Right renal pelvis (tissue), 4 donors: ENCODE measurements at regions not wholly inside any gene's neighbourhood (a gene's known extent, or its start where the extent isn't known, plus 50 kb on each side); places are given as distances from the start of the nearest gene placed in this dataset.
A peak's percentile ranks its signal among the peaks of the same experiment; 100 is the strongest.
"Not testable (repeated sequence)": the region's sequence is repeated elsewhere in the genome, so short reads cannot be mapped to it uniquely, and the experiment has no call there.

Experiments used
- DNase-seq, 4 donors: peaks; one replicate each; pipeline ENCODE4 v3.0.0-alpha.2; 2013; ENCODE audit warnings: low read depth in 4 of 4, low spot score in 3 of 4, missing footprints in 1 of 4

DNA sequence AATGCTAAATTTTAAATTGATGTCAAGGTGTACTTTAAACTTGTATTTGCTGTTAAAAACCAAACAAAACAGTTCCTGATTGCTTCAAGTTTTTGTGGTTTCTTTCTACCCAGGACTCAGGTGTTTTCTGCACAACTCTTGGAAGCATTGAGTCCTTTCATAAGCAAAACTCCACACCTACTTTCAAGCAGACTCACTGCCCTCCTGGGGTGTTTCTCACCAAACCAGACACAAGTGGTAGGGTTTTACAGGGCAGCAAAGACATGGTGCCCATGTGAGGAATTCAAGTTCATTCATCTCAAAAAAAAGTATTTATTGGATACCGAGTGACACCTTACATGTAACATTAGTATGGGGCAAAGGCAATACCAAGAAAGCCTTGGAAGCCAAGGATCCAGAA lies 146.7 kb upstream of the BNIP2 start:
- no peak for DNase-seq

DNA sequence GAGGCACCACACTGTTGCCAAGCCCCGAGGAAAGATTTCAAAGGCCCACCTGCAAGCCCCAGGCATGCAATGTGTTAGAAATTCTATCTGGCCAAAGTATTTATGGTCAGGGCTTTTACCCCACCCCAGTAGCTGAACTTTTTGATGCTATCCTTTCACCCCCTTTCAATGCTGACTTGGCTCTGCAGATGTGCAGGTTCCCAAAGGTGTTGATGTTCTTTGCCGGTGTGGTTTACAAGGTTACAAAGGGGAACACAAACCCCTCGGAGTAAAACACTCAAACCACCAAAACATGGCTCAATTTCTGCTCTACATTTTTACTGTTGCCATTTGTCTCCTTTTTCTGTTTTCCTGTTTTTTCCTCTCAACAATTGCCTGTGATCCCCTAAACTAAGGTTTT lies 145.4 kb upstream of the BNIP2 start:
- no peak for DNase-seq

- no peak for DNase-seq
Measured at GRCh38 chr15:59833366-59833765, 144.2 kb upstream of the BNIP2 start.

GRCh38 chr15:59830873-59831272 lies 141.8 kb upstream of the BNIP2 start:
- no peak for DNase-seq

GRCh38 chr15:59830098-59830497 lies 141.0 kb upstream of the BNIP2 start:
- no peak for DNase-seq

DNA sequence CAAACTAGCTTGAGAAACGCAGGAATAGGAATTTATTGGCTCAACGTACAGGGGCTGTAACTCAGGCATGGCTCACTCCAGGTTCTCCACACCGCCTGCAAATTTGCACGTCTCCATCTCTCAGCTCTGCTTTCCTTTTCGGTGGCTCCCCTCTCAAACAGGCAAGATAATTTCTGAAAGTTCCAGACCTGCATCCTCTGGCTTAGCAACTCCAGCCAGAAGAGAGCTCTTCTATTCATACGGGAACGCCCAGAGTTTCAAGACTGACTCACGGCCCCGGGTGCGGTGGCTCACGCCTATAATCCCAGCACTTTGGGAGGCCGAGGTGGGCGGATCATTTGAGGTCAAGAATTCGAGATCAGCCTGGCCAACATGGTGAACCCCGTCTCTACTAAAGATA lies 139.7 kb upstream of the BNIP2 start:
- no peak for DNase-seq

- no peak for DNase-seq
Measured at GRCh38 chr15:59828263-59828662, 139.1 kb upstream of the BNIP2 start.

DNA sequence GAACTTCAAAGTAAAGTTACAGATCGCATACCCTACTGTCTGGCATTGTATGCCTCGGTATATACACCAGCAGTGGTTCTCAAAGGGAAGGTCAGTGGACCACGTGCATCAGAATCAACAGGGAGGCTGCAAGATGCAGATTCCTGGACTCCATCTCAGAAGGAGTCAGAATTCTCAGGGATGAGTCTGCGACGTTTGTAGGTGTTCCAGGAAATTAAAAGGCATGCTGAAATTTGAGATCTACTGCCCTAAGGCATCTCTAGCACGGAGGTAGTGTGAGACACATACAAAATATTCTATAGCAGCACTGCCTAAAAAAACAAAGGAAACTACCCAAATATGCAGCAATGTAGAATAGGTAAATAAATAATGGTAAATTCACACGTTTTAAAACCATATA lies 136.8 kb upstream of the BNIP2 start:
- no peak for DNase-seq

- no peak for DNase-seq
Measured at GRCh38 chr15:59821286-59821685, 132.2 kb upstream of the BNIP2 start.

- no peak for DNase-seq
Measured at GRCh38 chr15:59819092-59819491, 130.0 kb upstream of the BNIP2 start.

- DNase-seq = no peak
Measured at GRCh38 chr15:59818336-59818735, 129.2 kb upstream of the BNIP2 start.

DNA sequence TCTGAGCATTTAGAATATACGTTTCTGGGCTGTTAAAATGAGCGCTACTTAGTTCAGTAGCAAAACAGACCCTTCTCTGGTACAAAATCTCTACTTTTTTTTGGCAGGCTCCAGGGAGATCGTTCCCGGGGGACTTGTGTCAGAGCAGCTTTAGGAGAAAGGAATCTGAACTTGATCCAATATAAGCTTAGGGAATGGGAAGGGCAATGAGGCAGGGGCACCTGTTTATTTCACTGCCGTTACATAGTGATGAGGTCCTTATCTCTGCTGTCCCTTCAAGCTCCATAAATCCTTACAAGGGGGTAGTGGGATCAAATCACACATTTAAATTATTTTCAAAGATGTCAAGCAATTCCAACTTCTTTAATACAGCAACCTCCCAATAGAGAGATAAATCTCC lies 128.7 kb upstream of the BNIP2 start:
- no peak for DNase-seq

DNA sequence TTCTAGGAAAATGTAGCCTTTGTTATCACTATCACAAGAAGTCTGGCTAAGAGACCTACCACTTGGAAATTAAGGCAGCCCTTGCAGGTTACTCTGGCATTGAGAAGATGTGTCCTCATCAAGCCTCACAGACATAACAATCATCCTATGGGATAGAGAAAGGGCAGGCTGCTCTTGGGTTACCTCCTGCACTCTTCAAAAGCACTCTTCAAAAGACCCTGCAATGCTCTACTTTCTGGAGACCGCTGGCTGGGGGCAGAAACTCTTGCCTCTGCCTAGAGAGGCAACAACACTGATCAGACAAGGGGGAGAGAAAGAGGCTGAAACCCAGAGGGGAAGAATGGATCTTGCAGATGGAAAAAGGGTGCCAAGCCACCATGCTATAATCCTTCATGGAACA lies 127.9 kb upstream of the BNIP2 start:
- DNase-seq = no peak

GRCh38 chr15:59814409-59814808 lies 125.3 kb upstream of the BNIP2 start:
- DNase-seq = no peak

GRCh38 chr15:59812889-59813288 lies 123.8 kb upstream of the BNIP2 start:
- DNase-seq = no peak

GRCh38 chr15:59812250-59812870 lies 123.2 kb upstream of the BNIP2 start:
- DNase-seq = no peak

- not testable (repeated sequence) for DNase-seq
Measured at GRCh38 chr15:59803293-59803966, 114.3 kb upstream of the BNIP2 start.

DNA sequence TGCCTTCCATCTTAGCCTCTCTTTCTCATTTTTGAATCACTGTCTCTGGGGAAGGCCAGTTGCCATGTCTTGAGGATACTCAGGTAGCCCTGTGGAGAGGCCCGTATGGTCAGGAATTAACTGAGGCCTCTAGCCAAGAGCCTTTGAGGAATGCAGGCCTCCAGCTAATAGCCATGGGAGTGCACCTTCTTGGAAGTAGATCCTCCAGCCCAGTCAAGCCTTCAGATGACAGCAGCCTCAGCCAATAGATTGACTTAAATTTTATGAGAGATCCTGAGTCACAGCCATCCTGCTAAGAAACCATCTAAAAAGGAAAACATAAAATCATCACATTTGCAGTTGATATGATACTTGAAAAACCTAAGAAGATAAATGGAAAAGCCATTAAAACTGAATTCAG lies 112.5 kb upstream of the BNIP2 start:
- DNase-seq = no peak

- DNase-seq = no peak
Measured at GRCh38 chr15:59798605-59798917, 109.4 kb upstream of the BNIP2 start.

GRCh38 chr15:59797756-59798604 lies 108.9 kb upstream of the BNIP2 start:
- no peak for DNase-seq

DNA sequence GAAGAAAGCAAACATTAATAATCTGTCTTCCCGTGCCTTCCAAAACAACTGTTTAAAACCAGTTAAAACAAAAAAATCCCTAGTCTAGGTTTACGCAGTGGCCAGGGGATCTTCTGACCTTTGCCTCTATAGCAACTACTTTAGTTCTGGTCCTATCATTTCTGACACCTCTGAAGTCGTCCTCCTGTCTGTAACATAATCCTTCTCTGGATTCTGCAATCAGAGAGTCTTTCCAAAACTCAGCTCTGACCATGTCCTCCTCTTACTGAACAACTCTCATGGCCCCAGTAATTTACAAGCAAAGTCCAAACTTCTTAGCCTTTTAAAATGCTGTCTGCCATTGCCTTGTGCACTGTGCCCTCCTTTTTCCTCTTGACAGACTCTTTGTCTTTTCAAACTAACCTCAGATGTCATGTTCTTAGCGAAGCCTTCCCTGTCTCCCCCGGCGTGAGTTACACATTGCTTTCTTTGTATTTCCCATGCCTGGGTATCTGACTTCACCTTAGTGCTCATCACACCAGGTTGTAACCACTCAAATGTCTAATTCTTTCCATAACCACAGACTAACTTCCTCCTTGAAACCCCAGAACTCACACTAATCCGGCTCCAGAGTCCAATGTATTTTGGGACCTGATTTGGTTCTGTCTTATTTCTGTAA lies 105.2 kb upstream of the BNIP2 start:
- peak in 1 of 4 donors; percentile 8 for DNase-seq
